Omental fat pad (tissue), 3 donors: ENCODE measurements at regions not wholly inside any gene's neighbourhood (a gene's known extent, or its start where the extent isn't known, plus 50 kb on each side); places are given as distances from the start of the nearest gene placed in this dataset.

ENCODE experiments used
- ATAC-seq: fragments of 150-250 bp; one replicate; pipeline ENCODE4 v1.9.1; 2016; ENCODE audit warnings: mild to moderate bottlenecking, moderate library complexity; ENCODE audit not compliant: low FRiP score
- DNase-seq: peaks from one replicate; pipeline ENCODE4 v3.0.0-alpha.2; 2019; ENCODE audit warnings: low spot score
- TF ChIP-seq, protein P1 (sequence below), 3 donors: fragments of 450-650 bp; IDR thresholded peaks; one replicate each; pipeline ENCODE4 v1.5.1; 2016 to 2017; ENCODE audit warnings: antibody characterized with exemption in 3 of 3, mild to moderate bottlenecking in 3 of 3, moderate library complexity in 2 of 3

DNA sequence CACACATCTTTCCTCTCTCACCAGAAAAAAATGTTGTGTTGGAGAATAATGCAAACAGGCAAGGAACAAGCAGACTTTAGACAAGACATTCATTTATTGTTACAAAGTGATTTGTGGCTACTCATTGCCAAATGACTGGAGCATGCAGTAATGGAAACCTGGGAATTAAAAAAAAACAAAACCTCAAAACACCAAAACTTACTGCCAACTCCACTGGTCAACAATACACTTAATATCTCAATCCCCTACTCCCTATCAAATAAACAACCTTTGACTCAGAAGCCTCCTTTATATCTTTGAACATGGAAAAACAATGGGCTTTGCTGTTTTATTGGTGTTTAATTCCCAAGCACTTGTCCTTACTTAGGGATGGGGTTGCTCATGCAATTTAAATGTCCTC lies 112.8 kb downstream of the POSTN start:
- TF ChIP-seq, protein P1, sequence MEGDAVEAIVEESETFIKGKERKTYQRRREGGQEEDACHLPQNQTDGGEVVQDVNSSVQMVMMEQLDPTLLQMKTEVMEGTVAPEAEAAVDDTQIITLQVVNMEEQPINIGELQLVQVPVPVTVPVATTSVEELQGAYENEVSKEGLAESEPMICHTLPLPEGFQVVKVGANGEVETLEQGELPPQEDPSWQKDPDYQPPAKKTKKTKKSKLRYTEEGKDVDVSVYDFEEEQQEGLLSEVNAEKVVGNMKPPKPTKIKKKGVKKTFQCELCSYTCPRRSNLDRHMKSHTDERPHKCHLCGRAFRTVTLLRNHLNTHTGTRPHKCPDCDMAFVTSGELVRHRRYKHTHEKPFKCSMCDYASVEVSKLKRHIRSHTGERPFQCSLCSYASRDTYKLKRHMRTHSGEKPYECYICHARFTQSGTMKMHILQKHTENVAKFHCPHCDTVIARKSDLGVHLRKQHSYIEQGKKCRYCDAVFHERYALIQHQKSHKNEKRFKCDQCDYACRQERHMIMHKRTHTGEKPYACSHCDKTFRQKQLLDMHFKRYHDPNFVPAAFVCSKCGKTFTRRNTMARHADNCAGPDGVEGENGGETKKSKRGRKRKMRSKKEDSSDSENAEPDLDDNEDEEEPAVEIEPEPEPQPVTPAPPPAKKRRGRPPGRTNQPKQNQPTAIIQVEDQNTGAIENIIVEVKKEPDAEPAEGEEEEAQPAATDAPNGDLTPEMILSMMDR (IDR thresholded peaks at IDR 0.05) = no peak
- DNase-seq (no peak), ATAC-seq (no peak)

DNA sequence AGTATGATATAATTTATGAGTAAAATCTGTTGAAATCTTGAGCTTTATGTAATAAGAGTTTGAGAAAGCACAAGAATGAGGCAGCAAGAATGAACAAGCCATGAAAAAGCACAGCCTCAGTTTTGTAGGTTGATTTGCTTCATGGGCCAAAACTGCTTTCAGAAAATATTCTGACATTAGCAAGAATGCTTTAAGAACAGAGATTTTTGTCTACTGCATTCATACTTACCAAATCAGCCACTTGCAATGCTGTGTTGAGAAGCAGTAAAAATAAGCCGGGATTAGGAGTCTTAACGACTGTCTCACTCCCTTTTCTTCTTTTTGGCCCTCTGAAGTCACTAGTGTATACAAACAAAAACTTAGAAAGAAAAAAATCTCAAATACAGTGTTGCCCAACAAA lies 114.5 kb downstream of the POSTN start:
- ATAC-seq = peak; percentile 37
- no peak for DNase-seq
- TF ChIP-seq, protein P1 (IDR thresholded peaks at IDR 0.05) = no peak

DNA sequence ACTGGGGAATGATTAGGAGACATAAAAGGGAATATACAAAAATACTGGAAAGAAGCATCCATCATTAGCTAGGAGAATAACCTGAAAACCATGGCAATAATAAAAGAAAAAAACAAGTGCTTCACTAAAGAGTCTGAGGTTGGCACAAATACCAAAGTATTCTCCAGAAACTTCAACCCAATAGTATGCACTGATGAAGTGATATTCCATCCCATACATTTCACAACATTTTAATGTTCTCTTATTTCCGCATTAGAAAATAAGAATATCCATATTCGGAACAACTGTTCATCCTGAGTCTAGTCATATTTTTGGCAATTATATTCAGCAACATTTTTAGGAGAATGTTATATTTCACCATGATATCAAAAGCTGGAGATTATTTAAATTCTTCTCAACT lies 116.2 kb downstream of the POSTN start:
- TF ChIP-seq, protein P1 (IDR thresholded peaks at IDR 0.05) = no peak
- DNase-seq = no peak
- ATAC-seq = no peak

DNA sequence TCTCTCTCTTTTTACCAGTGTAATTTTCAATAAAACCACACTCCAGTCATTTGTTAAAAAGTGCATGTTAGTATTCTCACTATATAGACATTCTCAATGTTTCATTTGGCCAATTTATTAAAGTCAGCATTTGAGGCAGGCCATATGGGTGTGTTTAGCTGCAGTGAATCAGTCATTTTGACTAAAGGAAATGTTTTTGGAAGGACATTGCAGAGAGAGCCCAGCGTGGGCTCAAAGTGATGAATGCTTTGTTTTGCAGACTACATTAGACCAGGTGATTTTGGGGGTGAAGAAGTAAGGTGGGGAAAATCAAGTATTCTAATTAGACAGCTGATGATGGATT lies 116.7 kb downstream of the POSTN start:
- no peak for ATAC-seq
- DNase-seq = no peak
- TF ChIP-seq, protein P1 (IDR thresholded peaks at IDR 0.05) = no peak

DNA sequence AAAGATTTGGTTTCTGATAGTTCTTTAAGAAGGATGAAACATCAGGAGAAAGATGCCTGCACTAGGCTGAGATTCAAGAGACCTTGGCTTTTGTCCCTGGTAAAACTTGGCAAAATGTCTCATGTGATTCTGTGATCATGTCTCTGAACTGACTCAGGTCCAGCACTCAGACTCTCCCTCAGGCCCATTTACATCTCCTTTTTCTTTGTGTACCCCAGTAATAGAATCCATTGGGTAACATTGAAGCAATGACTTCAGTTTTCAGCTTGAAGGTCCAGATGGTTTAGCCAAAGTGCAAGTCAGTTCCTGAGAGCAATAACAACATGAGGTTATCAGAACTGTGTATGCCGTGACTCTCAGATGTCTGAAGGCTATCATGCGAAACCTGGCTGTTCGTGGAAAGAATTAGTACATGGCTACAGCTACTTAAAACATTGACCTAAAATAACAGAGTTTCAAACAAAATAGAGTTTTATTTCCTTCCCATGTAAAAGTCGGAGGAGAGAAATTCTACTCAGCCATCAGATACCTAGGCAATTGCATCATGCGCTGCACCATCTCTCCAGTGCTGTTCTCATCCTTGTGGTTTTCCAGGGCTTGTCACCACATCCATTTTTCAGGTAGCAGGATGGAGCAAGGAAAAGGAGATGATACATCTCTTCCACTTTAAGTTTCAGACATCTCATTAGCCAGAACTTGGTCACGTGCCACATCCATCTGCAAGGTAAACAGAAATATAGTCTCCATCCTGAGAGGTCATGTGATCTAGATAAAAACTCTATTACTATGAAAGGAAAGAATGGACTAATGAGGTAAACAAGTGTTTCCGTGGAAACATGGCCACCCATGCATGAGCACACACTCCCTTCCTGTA lies 117.3 kb downstream of the POSTN start:
- TF ChIP-seq, protein P1 (IDR thresholded peaks at IDR 0.05) = no peak
- no peak for DNase-seq
- ATAC-seq = no peak

DNA sequence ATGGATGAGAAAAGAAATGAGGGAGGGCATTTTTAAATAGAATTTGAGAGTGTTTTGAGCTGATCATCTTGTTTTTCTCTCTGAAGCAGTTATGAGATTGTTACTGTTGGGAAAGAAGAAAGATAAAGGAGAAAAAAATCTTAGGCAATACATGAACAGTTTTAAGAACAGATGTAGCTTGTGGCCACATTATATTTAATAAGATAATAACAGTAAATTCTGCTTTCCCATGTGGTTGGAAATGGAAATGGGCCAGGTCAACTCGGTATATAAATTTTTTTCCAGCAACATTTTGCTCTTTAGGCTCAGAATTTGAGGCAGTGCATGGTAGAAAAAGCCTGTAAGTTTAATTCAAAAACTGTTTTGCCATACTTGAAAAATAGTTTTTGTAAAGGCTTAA lies 118.7 kb downstream of the POSTN start:
- no peak for ATAC-seq
- TF ChIP-seq, protein P1 (IDR thresholded peaks at IDR 0.05) = no peak

DNA sequence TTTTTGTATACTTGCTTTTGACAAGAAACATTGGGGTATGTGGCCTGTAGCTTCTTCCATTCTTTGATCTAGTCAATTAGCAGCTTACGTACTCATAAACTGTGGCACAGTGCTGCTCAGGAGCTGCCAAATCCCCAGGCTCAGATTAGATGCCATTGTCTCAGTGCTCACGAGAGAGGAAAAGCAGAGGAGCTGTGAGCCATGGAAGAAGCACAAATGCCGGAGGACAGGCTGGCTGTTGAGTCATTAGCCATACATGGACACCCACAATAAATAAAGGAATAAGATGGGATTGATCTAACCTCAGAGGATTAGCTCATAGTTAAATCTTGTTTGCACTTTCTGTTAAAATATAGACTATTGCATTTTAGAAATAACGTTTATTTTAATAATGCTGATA lies 121.7 kb downstream of the POSTN start:
- ATAC-seq (no peak), DNase-seq (no peak)
- TF ChIP-seq, protein P1 (IDR thresholded peaks at IDR 0.05) = no peak

More for the DNA sequence above, 118.7 kb downstream of the POSTN start:
- no peak for DNase-seq
